ENCODE measurements at regions not wholly inside any gene's neighbourhood (a gene's known extent, or its start where the extent isn't known, plus 50 kb on each side); places are given as distances from the start of the nearest gene placed in this dataset.

GRCh38 chr17:79417476-79417988 lies 193.3 kb downstream of the RBFOX3 start:
- no peak for DNase-seq (ENCODE audit: low read depth)

- DNase-seq (ENCODE audit: low read depth): no peak
These were observed 194.9 kb downstream of the RBFOX3 start for GRCh38 chr17:79415909-79416308.

- DNase-seq (ENCODE audit: low read depth): no peak
These were observed 195.5 kb downstream of the RBFOX3 start for GRCh38 chr17:79415365-79415764.

- DNase-seq (ENCODE audit: low read depth): no peak
These were observed 196.0 kb downstream of the RBFOX3 start for GRCh38 chr17:79414793-79415211.

GRCh38 chr17:79414063-79414792 lies 196.6 kb downstream of the RBFOX3 start:
- no peak for DNase-seq (ENCODE audit: low read depth)

DNA sequence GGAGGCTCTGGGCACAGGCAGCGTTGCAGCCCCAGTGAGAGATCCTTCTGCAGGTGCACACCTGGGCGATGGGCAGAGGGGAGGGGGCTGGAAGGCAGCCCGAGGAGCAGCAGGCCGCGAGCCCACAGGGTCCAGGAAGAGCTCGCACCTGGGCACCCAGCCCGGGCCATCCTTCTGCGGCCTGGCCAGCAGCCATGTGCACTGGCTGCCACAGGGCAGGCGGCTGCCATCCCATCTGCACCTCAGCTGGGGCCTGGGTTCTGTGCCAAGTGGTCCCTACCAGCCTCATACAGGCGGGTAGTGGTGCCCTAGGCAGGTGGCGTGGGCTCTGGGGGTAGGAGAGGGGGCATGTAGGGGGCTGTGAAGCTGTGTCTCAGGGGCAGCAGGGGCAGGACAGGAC lies 197.2 kb downstream of the RBFOX3 start:
- no peak for DNase-seq (ENCODE audit: low read depth)

DNA sequence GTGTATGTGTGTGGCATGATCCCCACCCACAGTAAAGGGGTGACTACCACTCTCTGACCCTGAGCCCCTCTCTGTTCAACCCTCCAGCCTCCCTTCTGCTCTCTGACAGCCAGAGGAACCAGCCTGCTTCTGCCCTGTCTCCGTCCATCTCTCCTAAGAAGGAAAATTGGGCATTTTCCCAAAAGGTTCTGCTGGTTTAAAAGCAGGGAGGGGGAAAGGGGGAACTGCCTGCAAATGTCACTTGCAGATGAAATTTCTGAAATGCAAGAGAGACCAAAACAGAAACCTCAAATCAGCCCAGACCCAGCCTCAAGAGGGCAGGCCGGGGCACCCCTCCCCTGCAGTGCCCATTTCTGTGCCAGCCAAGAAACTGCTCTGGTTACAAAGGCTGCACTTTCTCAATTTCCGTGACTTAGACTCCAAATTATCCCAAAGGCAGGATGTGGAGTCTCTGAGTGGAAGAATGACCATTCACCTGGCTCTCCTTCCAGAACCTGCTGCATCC lies 197.9 kb downstream of the RBFOX3 start:
- no peak for DNase-seq (ENCODE audit: low read depth)

DNA sequence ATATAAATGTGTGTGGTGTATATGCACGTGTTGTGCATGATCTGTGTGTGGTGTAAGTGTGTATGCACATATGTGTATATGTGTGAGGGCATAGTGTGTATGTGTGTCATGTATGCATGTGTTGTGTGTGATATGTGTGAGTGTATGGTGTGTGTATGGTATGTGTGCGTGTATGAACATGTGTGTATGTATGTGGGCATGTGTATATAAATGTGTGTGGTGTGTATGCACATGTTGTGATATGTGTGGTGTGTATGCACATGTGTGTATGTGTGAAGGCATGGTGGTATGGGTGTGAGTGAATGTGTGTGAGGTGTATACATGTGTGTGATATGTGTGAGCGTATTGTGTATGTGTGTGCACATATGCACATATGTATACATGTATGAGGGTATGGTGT lies 198.7 kb downstream of the RBFOX3 start:
- DNase-seq (ENCODE audit: low read depth): no peak

DNA sequence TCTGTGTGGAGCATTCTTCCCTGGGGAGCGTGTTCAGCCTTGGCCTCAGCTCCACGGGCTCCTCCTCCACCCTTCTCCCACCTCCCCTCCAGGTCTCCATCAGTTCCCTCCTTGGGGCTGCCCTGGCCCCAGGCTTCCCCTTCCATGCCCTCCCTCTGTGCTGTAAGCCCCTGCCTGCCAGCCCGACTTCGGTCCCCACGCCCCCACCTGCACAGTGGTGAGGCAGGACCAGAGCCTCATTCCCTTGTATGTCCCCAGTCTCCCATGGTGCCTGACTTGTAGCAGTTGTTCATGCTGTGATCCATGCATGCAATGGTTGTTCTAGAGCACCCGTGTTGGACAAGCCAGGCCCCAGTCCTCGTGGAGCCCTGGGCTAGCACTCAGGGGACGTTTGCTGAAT lies 199.4 kb downstream of the RBFOX3 start:
- no peak for DNase-seq (ENCODE audit: low read depth)

DNA sequence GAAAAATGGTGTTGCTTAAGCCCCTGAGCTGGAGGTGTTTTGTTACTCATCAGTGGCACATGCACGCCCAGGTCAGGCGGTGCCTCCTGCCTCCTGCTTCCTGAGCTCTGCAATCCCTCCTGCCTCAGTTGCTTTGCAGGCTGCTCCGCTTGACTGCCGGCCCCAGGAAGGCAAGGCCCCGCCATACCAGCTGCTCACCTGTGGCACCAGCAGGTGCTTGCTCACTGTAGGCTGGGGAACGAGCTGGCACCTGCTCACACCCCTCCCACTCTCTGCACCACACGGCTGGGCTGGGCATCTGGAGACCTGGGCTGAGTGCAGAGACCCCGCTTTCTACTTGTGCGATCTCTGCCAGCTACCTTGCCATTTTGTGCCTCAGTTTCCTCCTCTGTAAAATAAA lies 200.2 kb downstream of the RBFOX3 start:
- no peak for DNase-seq (ENCODE audit: low read depth)

- DNase-seq (ENCODE audit: low read depth): no peak
These were observed 202.6 kb downstream of the RBFOX3 start for GRCh38 chr17:79408251-79408650.

DNA sequence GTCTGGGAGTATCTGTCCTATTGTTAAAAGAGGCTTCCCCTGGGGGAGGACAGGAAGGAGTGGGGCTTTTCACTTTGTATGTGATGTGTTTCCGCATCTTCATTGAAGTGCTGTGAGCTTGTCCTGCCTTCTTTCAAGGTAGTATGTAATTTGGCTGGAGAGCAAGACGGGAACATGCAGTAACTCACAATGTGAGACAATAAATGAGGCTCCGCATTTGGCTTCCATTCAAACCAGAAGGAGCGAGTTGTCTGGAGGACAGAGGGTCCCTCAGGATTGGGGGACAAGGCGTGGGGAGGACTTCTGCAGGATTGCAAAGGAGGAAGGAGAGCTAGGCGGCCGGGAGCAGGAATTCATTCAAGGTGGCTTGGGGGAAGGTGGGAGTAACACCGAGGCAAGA lies 203.5 kb downstream of the RBFOX3 start:
- DNase-seq (ENCODE audit: low read depth): no peak

DNA sequence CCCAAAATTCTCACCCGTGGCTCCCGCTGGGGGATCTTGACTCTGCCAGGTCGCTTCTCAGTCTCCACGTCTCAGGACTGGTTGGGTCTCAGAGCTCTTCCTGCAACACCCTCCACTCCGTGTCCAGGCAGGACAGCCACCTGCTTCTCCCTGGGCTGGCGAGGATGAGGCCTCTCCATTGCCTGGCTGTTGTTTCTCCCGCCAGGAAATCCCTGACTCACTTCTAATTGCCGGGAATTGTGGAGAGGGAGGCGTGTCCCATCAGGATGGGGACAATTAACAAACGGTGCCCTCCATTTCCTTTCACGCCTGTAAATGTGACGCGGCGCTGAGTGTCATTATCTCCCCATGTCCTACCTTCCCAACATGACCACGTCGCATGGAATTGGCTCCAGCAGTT lies 204.5 kb downstream of the RBFOX3 start:
- DNase-seq (ENCODE audit: low read depth): no peak

DNA sequence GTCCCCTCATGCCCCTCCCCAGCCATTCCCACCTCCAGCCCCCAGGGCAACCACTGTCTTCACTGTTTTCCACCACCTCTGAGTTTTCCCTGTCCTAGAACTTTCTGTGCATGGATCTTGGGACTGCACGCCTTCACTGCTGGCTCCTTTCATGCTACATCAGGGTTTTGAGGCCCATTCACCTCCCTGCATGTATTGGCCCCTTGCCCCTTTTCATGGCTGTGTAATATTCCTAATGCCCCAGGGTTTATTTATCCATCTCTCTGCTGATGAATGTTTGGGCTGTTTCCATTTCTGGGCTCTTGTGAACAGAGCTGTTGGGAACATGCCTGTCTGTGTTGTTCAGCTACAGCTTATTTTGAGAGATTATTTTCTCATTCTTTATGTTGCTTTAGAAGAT lies 205.0 kb downstream of the RBFOX3 start:
- no peak for DNase-seq (ENCODE audit: low read depth)

DNA sequence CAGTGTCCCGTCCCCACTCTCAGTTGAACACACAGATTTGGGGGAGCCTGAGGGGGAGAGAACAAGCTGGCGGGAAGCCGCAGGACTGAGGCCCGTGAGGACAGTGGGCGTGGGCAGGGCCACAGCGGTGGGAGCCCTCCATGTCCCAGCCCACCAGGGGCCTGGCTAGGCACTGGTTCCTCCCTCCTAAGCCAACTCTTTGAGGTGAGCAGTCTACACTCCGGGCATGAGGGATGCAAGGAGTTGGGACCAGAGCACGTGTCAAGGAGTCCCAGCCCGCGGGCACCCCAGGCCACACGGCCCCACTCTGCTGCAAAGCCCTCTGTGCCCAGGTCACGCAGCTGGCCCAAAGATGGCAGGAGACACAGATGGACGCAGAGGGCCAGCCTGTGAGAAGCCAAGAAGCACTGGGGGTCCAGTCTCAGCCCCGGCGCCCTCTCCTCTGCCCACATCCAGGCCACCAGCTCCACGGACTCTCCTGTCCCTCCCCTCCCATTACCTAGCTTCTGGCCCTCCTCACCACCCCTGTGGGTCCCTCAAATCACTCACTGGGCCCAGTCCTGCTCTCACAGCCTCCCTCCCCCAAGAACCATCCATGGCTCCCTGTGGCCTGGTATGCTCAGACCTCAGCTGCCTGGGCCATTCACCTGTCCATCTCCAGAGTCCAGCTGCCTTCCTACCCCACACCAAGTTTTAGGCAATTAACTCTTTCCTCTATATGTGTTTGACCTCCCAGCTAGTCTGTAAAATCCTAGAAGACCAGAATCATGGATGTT lies 206.5 kb downstream of the RBFOX3 start:
- DNase-seq (ENCODE audit: low read depth): no peak

DNA sequence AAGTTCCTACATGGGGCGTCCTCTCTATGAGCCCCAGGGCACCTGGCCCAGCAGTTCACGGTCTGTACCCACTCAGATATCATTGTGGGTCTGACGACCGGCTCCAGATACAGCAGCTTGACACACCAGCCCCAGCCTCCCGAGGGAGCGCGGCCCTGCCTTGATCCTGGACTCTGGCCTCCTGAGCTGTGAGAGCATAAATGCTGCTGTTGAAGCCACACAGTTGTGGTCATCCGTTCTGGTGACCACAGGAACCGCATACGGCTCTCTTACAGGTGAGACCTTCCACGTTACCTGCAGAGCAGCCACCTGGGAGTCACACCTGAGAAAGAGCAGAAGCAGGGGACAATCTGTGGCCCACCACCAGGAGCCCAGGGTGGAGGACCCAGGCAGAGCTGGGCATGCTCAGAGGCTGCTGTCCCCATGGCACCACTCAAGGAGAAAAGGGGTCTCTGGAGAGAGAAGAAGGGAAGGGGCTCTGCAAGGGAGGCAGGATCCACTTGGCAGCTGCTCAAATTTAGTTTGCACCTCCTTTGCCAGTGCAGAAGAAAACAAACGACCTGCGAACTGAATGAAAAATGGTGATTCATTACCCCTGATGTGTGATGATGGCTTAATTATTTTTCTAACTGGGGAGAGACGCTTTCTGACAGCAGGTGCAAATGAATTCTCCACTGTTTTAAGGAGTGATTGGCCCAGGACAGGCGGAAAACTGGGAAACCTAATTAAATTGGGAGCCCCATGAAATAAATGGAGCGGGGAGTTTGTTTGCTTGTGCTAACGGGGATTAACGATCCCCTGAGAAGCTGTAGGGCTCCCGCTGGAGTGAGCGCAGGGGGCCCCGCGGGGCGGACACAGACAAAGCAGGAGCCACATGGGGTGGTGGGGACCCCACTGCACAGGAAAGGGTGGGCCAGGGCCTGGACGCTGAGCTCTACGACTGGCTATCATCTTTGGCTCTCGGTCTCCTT lies 208.9 kb downstream of the RBFOX3 start:
- DNase-seq (ENCODE audit: low read depth): no peak

GRCh38 chr17:79400989-79401703 lies 209.7 kb downstream of the RBFOX3 start:
- peak; percentile 70 for DNase-seq (ENCODE audit: low read depth)

DNA sequence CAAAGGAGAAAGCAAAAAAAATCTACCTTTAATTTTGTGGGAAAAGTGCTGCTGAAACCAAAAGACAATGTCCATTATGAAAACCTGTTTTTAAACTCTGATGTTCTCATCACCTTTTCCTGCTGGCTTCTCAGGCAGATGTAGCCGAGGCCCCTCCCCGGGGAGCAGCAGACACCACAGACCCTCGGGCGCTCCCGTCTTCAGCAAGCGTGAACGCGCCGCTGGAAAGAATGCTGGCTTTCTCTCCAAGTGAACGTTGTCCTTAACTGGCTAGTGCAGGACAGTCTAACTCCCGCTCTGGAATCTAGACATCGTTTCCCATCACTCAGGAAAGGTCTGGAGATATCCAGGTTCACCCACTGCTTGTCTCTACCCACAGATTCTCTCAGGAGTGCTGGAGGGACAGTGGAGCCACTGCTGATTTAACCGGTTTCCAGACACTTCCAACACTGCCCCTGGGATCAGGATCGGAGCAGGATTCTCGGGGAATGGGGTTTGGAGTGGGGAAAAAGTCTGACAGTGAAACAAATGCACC lies 211.2 kb downstream of the RBFOX3 start:
- DNase-seq (ENCODE audit: low read depth): no peak

- no peak for DNase-seq (ENCODE audit: low read depth)
These were observed 212.4 kb downstream of the RBFOX3 start for GRCh38 chr17:79398441-79398840.

DNA sequence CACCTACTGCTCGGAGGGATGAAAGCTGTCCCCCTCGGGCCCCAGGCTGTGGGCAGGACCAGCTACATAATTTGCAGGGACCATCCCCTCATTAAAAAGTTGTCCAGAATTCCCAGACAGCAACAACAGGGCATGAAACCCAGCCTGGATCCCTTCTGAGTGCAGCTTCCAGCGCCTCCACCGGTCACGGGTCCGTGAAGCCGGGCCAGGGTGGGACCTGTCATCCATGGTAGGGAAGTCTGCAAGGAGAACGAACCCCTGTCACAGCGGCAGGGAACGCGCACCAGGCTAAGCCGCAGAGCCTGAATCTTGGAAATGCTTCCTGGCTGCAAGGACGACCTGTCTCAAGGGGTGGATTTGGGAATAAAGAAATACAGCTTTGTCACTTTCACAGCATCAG lies 214.2 kb downstream of the RBFOX3 start:
- DNase-seq (ENCODE audit: low read depth): no peak

- DNase-seq (ENCODE audit: low read depth): no peak
These were observed 215.3 kb downstream of the RBFOX3 start for GRCh38 chr17:79395545-79395944.
